GM18505 (cell line): ENCODE measurements at regions not wholly inside any gene's neighbourhood (a gene's known extent, or its start where the extent isn't known, plus 50 kb on each side); places are given as distances from the start of the nearest gene placed in this dataset.
"Not testable (repeated sequence)": the region's sequence is repeated elsewhere in the genome, so short reads cannot be mapped to it uniquely, and the experiment has no call there.

Experiments
- ATAC-seq: cut with Tn5 transposase; IDR thresholded peaks from one replicate; pipeline ENCODE4 v1.9.1; 2021; ENCODE audit not compliant: unreplicated experiment
- POLR2A ChIP-seq: IDR thresholded peaks from 4 replicates; pipeline ENCODE4 v1.6.1; 2011; ENCODE audit warnings: borderline replicate concordance; ENCODE audit not compliant: insufficient read depth, insufficient read length; ENCODE audit errors: extremely low read depth

DNA sequence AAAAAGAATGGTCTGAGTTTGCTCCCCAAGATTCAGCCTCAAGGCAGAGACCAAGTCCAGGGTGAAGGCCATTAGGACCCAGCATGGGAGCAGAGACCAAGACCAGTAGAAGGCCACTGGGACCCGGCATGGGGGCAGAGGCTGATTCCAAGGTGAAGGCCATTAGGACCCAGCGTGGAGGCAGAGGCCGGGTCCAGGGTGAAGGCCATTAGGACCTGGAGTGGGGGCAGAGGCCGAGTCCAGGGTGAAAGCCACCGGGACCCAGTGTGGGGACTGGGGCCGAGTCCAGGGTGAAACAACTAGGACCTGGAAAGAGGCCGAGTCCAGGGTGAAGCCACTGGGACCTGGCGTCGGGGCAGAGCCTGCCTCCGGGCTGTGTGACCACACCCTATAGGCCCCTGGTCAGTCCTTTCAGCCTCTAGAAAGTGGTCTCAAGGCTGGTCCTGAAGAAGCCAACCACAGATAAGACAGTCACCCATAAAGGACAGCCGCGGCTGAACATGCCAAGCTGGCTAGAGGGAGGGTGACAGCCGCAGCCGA lies 113.8 kb upstream of the SALL3 start:
- ATAC-seq = no peak
- no peak for TF ChIP-seq POLR2A

DNA sequence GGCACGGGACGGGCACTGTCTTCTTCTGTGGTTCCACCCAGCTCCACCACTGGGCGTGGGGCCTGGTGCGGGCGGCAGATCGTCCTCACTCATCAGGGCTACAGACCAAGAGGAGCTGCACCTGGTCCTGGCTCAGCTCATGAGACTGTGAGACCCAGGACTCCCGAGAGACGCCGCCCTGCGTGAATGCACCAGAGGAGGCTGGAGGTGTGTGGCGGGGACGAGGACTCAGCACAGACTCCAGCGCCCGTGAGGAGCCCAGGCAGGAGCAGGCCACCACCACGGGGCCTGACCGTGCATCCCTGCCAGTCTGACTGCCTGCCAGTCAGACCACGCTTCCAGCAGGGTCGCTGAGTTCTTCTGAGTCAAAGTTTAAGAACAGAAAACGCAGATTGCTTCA lies 112.5 kb upstream of the SALL3 start:
- ATAC-seq = no peak
- TF ChIP-seq POLR2A = no peak

DNA sequence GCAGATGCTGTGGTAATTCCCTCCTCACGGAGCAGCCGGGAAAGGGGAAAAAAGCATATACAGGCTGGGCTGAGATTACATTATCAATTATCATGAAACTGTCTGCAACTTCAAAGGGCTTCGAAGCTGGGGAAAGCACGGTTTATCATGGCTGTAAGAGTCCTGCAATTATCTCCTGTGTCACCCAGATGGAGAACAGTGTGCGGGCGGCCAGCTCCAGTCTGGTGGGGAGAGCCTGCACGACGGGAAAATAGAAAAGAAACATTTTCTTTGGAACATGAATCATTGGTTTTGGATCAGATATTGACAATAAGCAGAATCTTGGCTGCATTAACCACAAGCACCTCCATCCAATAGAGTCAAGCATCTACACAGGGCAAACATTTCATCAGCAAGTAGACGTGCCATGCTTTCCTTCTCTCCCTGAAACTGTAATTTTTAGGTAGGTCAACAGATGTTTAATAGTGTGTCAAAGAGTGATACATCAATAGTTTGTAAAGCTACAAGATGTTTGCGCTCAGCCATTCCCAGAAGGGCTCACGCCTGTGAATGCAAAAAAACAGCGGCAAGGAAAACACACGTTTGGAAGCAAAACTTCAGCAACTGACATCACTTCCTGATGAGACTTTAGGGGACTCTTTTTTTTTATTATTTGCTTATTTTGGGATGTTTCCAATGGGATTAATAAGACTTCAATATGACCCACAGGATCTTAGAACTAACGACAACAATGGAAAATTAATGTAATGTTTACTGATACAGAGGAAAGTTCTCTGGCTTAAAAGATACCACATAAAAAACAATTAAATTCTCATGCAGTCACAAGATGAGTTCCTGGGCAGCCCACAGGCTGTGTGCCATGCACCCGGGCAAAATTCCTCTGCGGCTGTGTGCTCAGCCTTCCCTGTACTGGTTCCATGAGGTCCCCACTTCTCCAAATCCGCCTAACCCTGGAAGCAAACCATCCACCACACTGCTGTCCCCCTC lies 111.0 kb upstream of the SALL3 start:
- no peak for ATAC-seq
- no peak for TF ChIP-seq POLR2A

DNA sequence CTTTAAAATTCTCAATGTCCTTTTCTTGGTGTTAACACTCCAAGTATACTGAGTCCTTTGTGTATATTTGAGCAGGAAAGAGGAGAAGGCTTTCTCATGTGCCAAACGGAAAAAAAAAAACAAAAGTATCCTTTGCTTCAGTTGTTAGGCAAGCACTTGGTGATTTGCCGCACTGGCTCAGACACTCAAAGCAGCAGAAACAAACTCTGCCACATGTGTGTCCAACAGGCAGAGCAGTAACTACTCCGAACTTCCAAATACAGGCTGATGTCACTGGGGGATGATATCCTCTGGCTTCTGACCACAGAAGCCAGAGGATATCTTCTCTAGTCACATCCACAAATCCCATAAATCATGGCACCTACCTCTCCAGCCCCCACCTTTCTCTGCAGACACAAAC lies 108.0 kb upstream of the SALL3 start:
- no peak for ATAC-seq
- TF ChIP-seq POLR2A = no peak

DNA sequence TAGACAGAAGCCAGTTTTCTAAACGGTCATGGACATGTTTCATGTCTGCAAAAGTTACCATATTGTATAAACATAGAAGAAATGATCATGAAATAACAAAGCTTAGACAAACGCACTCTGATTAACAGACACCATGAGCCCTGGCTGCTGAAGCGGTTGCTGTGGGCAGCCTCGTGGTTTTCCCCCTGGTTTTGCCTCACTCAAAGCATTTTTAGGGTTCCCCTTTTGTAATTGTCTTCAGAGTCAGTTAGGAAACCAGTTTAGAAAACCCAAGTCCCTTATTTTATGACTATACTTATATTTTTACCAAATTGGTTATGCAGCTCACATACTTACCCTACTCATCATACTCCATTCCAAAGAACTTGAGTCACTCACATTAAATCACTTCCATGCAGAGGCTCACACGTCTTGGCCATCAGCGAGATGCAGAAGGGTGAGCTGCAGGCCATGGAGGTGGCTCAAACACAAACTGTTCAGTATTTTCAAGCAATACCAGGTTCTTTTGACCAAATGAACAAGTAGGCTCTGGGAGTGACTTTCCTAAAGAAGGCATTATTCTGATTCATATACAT lies 105.6 kb upstream of the SALL3 start:
- TF ChIP-seq POLR2A = no peak
- no peak for ATAC-seq

DNA sequence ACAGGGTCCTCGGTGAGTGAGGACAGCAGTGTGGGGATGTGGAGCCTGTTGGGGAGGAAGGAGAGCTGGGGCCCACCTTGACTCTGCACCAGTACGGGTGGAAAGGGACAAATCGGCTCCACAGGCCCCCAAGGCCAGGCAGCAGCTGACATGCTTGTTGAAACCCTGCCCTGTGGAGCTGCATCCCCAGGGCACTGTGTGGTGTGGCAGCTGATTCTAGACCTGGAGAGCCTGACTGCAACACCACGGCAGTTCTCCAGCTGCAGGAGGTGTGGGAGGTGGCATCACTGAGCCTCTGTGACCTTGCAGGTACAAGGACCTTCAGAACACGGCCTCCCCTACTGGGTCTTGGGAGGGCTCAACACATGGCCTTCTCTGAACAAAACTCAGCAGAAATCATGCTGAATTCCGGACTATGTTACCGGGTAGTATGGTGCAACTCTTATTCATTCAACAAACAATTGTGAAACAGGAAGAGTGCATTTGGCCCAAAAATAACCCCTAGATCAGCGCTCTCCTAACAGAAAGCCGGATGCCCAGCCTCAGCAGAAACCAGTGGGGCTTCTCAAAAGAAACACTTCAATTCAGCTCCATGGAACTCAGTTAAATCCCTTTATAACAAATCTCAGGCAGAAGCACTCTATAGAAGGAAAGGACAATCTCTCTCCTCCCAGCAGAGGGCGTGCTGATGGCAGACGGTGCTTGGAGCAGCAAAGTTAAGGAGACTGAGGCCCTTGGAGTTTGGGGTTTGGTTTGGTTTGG lies 104.4 kb upstream of the SALL3 start:
- no peak for TF ChIP-seq POLR2A
- ATAC-seq = no peak

DNA sequence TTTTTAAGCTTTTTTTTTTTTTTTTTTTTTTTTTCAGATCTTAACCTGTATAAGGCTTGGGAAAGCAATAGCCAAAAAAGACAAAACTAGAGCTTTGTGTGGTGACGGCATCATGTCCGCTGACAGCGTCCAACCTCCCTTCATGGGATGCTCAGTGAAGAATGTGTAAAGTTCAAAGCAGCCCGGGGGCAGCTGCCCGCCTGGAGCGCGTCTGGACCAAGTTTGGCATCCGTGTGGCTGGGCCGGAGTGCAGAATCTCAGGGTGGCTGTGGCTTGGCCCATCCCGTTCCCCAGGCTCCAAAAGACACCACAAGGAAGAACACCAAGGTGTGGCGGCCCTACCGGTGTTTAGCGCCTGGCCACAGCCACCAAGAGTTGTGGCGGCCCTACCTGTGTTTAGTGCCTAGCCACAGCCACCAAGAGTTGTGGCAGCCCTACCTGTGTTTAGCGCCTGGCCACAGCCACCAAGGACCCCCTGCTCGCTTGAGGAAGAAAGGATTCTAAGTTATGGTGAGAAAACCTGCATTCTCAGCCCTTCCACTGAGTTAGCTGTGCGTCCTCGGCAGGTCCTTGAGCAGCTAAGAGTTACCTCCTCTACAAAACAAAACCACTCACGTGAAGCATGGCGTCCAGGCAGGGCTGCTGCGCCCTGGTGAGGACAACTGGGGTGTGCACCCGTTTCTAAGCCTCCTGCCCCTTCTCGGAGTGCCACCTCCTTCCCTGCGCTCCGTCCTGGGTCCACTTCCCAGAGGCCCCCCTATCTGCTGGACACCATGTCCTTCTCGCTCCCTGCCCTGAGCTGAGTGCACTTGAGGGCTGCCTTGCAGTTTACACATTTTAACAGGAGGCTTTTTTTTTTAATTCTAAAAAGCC lies 103.6 kb upstream of the SALL3 start:
- TF ChIP-seq POLR2A = no peak
- ATAC-seq = no peak

DNA sequence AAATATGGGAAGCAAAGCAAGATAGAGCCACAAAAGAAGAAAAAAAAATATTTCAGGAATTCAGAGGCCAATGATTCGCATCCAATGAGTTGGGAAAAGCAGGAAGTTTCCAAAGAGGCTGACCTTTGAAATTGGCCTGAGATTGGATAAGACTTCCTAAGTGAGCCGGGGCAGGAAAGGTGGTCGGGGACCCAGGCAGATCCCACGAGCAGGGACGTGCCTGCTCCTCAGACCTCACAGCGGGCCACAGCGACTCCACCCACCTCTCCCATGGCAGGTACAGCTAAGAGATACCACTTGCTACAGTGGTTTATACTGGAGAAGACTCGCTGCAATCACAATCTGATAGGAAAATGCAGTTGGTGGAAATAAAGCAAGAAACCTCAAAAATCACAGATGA lies 102.8 kb upstream of the SALL3 start:
- ATAC-seq = no peak

DNA sequence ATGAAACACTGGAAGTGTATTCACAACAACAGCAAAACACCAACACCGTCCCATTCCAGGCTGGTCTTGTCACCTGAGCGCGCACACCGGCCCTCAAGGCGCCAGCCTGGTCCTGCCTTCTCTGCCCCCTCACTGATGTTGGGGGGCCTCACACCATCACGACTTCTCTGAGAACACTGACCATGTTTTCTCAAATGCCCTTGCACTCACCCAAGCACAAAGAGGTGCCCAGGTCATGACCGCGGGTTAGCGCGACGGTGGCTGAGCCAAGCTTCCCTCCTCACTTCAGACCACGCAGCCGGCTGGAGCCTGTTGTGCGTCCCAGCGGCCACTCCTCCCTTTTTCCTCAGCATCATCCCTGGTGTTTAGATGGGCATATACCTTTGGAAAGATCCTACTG lies 101.3 kb upstream of the SALL3 start:
- no peak for TF ChIP-seq POLR2A
- no peak for ATAC-seq

More for the DNA sequence above, 102.8 kb upstream of the SALL3 start:
- no peak for TF ChIP-seq POLR2A

DNA sequence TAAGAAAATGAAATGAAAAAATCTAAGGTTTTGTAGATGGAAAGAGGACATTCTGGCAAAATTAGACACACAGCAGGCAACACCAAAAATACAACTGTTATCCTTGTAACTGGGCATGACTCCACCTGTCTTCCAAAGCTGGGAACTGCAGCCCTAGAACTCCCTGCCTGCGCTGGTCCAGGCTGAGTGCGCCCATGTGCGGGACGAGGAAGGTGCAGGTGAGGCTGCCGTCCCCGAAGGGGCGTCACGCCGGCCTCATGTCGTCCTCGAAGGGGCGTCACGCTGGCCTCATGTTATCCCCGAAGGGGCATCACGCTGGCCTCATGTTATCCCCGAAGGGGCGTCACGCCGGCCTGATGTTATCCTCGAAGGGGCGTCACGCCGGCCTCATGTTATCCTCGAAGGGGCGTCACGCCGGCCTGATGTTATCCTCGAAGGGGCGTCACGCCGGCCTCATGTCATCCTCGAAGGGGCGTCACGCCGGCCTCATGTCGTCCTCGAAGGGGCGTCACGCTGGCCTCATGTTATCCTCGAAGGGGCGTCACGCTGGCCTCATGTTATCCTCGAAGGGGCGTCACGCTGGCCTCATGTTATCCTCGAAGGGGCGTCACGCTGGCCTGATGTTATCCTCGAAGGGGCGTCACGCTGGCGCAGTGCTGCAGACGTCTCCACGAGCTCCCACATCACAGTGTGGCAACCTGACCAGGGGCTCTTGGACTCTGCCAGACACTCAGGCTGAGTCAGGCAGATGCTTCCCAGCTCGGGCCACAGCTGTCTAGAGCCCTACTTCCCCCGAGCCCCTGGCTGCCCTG lies 100.3 kb upstream of the SALL3 start:
- ATAC-seq = not testable (repeated sequence)

DNA sequence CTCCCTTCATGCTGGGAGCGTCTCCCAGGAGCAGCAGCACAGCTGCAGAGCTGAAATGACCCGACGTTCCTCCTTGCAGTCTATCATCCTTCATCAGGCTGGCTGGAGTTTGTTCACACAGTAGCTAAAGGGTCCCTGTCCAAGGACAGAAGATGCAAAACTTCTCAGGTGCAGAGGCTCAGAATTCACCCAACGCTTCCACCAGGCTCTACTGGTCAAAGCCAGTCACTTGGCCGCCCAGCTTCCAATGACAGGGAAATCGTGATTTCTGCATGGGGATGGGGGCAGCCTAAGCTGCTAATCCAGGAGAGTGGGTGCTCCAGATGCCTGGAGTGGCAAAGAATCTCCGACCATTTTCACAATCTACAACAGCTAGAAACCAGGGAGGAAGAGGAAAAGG lies 97.0 kb upstream of the SALL3 start:
- TF ChIP-seq POLR2A = no peak
- no peak for ATAC-seq

DNA sequence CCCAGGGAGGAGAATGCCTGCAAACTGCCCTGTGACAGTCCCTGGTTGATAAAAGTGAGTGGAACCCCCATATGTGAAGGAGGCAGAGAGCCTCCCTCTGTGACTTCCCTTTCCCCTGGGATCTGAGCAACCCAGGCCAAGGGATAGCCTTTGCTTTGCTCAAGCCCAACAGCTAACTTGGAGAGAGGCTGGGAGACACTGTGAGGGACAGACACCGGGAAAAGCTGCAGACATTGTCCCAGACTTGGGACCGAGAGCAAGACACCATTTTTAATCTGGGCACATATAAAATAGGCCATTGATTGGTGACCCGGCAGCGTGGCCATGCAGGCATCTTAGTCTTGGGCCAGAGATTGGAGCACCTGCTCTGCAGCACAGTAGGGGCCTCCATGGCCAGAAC lies 96.1 kb upstream of the SALL3 start:
- no peak for ATAC-seq
- TF ChIP-seq POLR2A = no peak
